H9 (cell line): ENCODE measurements at regions not wholly inside any gene's neighbourhood (a gene's known extent, or its start where the extent isn't known, plus 50 kb on each side); places are given as distances from the start of the nearest gene placed in this dataset.

Experiments used
- DNase-seq: peaks from one replicate; pipeline ENCODE4 v3.0.0-alpha.2; 2017
- H2AFZ ChIP-seq: one replicate; pipeline ENCODE4 v1.6.1; 2013; ENCODE audit warnings: mild to moderate bottlenecking, low read length, control low read depth, moderate library complexity
- H2AK5ac ChIP-seq: 2 replicates; pipeline ENCODE4 v1.6.1; 2013; ENCODE audit warnings: low read length, control low read depth, mixed read lengths; ENCODE audit not compliant: insufficient read length
- H2BK120ac ChIP-seq: one replicate; pipeline ENCODE4 v1.6.1; 2013; ENCODE audit warnings: low read depth, mild to moderate bottlenecking, low read length, control low read depth, inconsistent platforms; ENCODE audit not compliant: poor library complexity, severe bottlenecking
- H2BK12ac ChIP-seq: 2 replicates; pipeline ENCODE4 v1.6.1; 2013; ENCODE audit warnings: low read length, control low read depth, mixed read lengths, low read depth; ENCODE audit not compliant: insufficient read length
- H2BK15ac ChIP-seq: 2 replicates; pipeline ENCODE4 v1.6.1; 2013; ENCODE audit warnings: low read depth, low read length, control low read depth
- H2BK20ac ChIP-seq: one replicate; pipeline ENCODE4 v1.6.1; 2013; ENCODE audit warnings: low read depth, mild to moderate bottlenecking, low read length, control low read depth, inconsistent platforms; ENCODE audit not compliant: poor library complexity, severe bottlenecking
- H2BK5ac ChIP-seq: 2 replicates; pipeline ENCODE4 v1.6.1; 2013; ENCODE audit warnings: low read length, control low read depth, mixed read lengths; ENCODE audit not compliant: insufficient read length
- H3K14ac ChIP-seq: 2 replicates; pipeline ENCODE4 v1.6.1; 2013; ENCODE audit warnings: low read length, control low read depth; ENCODE audit not compliant: insufficient read depth
- H3K18ac ChIP-seq: 2 replicates; pipeline ENCODE4 v1.6.1; 2013; ENCODE audit warnings: low read depth, mild to moderate bottlenecking, mixed read lengths, low read length, control low read depth; ENCODE audit not compliant: insufficient read length
- H3K23ac ChIP-seq: 2 replicates; pipeline ENCODE4 v1.6.1; 2013; ENCODE audit warnings: low read length, control low read depth, mixed read lengths, low read depth; ENCODE audit not compliant: insufficient read length
- H3K23me2 ChIP-seq: 2 replicates; pipeline ENCODE4 v1.6.1; 2013; ENCODE audit warnings: low read depth, mild to moderate bottlenecking, mixed read lengths, low read length, control low read depth; ENCODE audit not compliant: insufficient read length, poor library complexity, severe bottlenecking
- H3K27ac ChIP-seq: 2 replicates; pipeline ENCODE4 v1.5.1; 2013; ENCODE audit warnings: low read length, control low read depth, mixed read lengths, low read depth; ENCODE audit not compliant: insufficient read length
- H3K27me3 ChIP-seq: 2 replicates; pipeline ENCODE4 v1.6.1; 2013; ENCODE audit warnings: low read length, control low read depth, inconsistent platforms; ENCODE audit not compliant: insufficient read depth
- H3K4ac ChIP-seq: 2 replicates; pipeline ENCODE4 v1.6.1; 2013; ENCODE audit warnings: low read depth, mild to moderate bottlenecking, control low read depth, inconsistent platforms, low read length, moderate library complexity
- H3K4me1 ChIP-seq: 2 replicates; pipeline ENCODE4 v1.6.1; 2013; ENCODE audit warnings: low read length, control low read depth, inconsistent platforms; ENCODE audit not compliant: insufficient read depth
- H3K4me2 ChIP-seq: 2 replicates; pipeline ENCODE4 v1.6.1; 2013; ENCODE audit warnings: low read length, control low read depth, mixed read lengths; ENCODE audit not compliant: insufficient read length, insufficient read depth
- H3K56ac ChIP-seq: 2 replicates; pipeline ENCODE4 v1.6.1; 2013; ENCODE audit warnings: low read depth, mild to moderate bottlenecking, mixed read lengths, low read length, control low read depth; ENCODE audit not compliant: insufficient read length
- H3K79me1 ChIP-seq: 2 replicates; pipeline ENCODE4 v1.6.1; 2013; ENCODE audit warnings: low read depth, mild to moderate bottlenecking, moderate library complexity, low read length, control low read depth, inconsistent platforms; ENCODE audit not compliant: insufficient read depth, poor library complexity, severe bottlenecking
- H3K79me2 ChIP-seq: 2 replicates; pipeline ENCODE4 v1.6.1; 2013; ENCODE audit warnings: low read length, control low read depth, inconsistent platforms; ENCODE audit not compliant: insufficient read depth
- H3K9ac ChIP-seq: 2 replicates; pipeline ENCODE4 v1.6.1; 2013; ENCODE audit warnings: low read length, control low read depth, mixed read lengths; ENCODE audit not compliant: insufficient read length; ENCODE audit errors: extremely low read depth
- H3K9me3 ChIP-seq: one replicate; pipeline ENCODE4 v1.6.1; 2013; ENCODE audit warnings: low read depth, low read length, inconsistent platforms; ENCODE audit not compliant: control insufficient read depth
- H3T11ph ChIP-seq: one replicate; pipeline ENCODE4 v1.6.1; 2013; ENCODE audit warnings: mild to moderate bottlenecking, low read length, control low read depth, inconsistent platforms
- H4K20me1 ChIP-seq: one replicate; pipeline ENCODE4 v1.6.1; 2013; ENCODE audit not compliant: control insufficient read depth, insufficient read length, insufficient read depth
- H4K5ac ChIP-seq: 2 replicates; pipeline ENCODE4 v1.6.1; 2013; ENCODE audit warnings: low read depth, mild to moderate bottlenecking, mixed read lengths, low read length, control low read depth; ENCODE audit not compliant: insufficient read length
- H4K8ac ChIP-seq: replicated peaks from 2 replicates; pipeline ENCODE4 v1.6.1; 2013; ENCODE audit warnings: low read length, control low read depth, mixed read lengths, low read depth; ENCODE audit not compliant: insufficient read length
- H4K91ac ChIP-seq: 2 replicates; pipeline ENCODE4 v1.6.1; 2013; ENCODE audit warnings: low read depth, mild to moderate bottlenecking, moderate library complexity, mixed read lengths, low read length, control low read depth; ENCODE audit not compliant: insufficient read length
- H3K27ac Mint-ChIP-seq, 3 experiments: 2 replicates in 2 of 3; 3 replicates in 1 of 3; pipeline ENCODE4 v1.8.0; 2020 to 2021; ENCODE audit warnings: mixed read lengths in 3 of 3, mild to moderate bottlenecking in 1 of 3, moderate library complexity in 1 of 3
- H3K27me3 Mint-ChIP-seq: 2 replicates; pipeline ENCODE4 v1.8.0; 2021; ENCODE audit warnings: low read depth, mild to moderate bottlenecking, moderate library complexity, mixed read lengths
- H3K36me3 Mint-ChIP-seq, 3 experiments: 2 replicates in 2 of 3; 3 replicates in 1 of 3; pipeline ENCODE4 v1.8.0; 2020 to 2021; ENCODE audit warnings: low read depth in 3 of 3, mixed read lengths in 3 of 3; ENCODE audit not compliant: insufficient read depth in 1 of 3
- H3K4me1 Mint-ChIP-seq, 2 experiments: 2 replicates each; pipeline ENCODE4 v1.8.0; 2020; ENCODE audit warnings: mixed read lengths in 2 of 2
- H3K4me3 Mint-ChIP-seq, 2 experiments: 2 replicates in 1 of 2; 3 replicates in 1 of 2; pipeline ENCODE4 v1.8.0; 2020 to 2021; ENCODE audit warnings: mild to moderate bottlenecking in 2 of 2, mixed read lengths in 2 of 2, moderate library complexity in 1 of 2
- H3K9me3 Mint-ChIP-seq, 2 experiments: 2 replicates in 1 of 2; 3 replicates in 1 of 2; pipeline ENCODE4 v1.8.0; 2020; ENCODE audit warnings: mild to moderate bottlenecking in 2 of 2, mixed read lengths in 2 of 2, moderate library complexity in 1 of 2
- CTCF ChIP-seq: fragments of 200-600 bp; sonication (generic); conservative IDR thresholded peaks from 3 replicates; pipeline ENCODE4 v1.8.0; 2021; ENCODE audit warnings: antibody characterized with exemption, mild to moderate bottlenecking
- WGBS: extraction: QIAGEN DNeasy Blood & Tissue Kit; methylation state at CpG from one replicate; pipeline ENCODE4 v1.1.7; 2013; ENCODE audit warnings: missing lambda C conversion rate, low lambda C conversion rate, mixed read lengths; ENCODE audit not compliant: insufficient read length; ENCODE audit errors: extremely low coverage; 5-methylcytosine and 5-hydroxymethylcytosine counted together

GRCh38 chr20:26279238-26279637, 582.6 kb upstream of the ZNF337 start:
- H3K56ac ChIP-seq, result no peak overlapping the region
- no peak for DNase-seq
- no peaks in the 10 kb centered on the region for H3K4me1 Mint-ChIP-seq
- no peak overlapping the region for H2BK20ac ChIP-seq
- H3K27ac Mint-ChIP-seq, result no peak overlapping the region; a peak in 1 of 7 replicates
- H3K4me1 ChIP-seq, result no peaks in the 10 kb centered on the region
- no peak overlapping the region for H3K23ac ChIP-seq
- peaks cover 0 to 41% of the 10 kb centered on the region in 2 experiments; a peak in 3 of 5 replicates for H3K9me3 Mint-ChIP-seq
- H3K23me2 ChIP-seq, result no peaks in the 10 kb centered on the region
- peaks cover 0 to 4% (median 0%) of the 10 kb centered on the region in 3 experiments; a peak in 1 of 7 replicates for H3K36me3 Mint-ChIP-seq
- no peak overlapping the region for H2BK120ac ChIP-seq
- no peaks in the 10 kb centered on the region for H4K20me1 ChIP-seq
- no peak overlapping the region for H3K4ac ChIP-seq
- no peaks in the 10 kb centered on the region; the same call in 1 of the 2 replicates for H3K27me3 Mint-ChIP-seq
- no peak for TF ChIP-seq CTCF
- no peak overlapping the region for H3K18ac ChIP-seq
- H3K27ac ChIP-seq, result no peak overlapping the region
- WGBS, result no CpG with 5 or more reads among the region's 5 CpGs
- H2BK5ac ChIP-seq, result no peak overlapping the region
- no peak overlapping the region for H2AFZ ChIP-seq
- no peak overlapping the region for H3K9ac ChIP-seq
- H2AK5ac ChIP-seq, result no peak overlapping the region
- no peak overlapping the region for H3K4me3 Mint-ChIP-seq
- H2BK15ac ChIP-seq, result no peak overlapping the region
- H2BK12ac ChIP-seq, result no peak overlapping the region
- H3K79me2 ChIP-seq, result no peaks in the 10 kb centered on the region
- H4K8ac ChIP-seq, result no peak overlapping the region
- H3K27me3 ChIP-seq, result no peaks in the 10 kb centered on the region
- H3K79me1 ChIP-seq, result no peaks in the 10 kb centered on the region
- no peak overlapping the region for H3K4me2 ChIP-seq
- no peaks in the 10 kb centered on the region for H3K9me3 ChIP-seq
- H3K14ac ChIP-seq, result no peak overlapping the region
- no peak overlapping the region for H3T11ph ChIP-seq
- H4K5ac ChIP-seq, result no peak overlapping the region
- H4K91ac ChIP-seq, result no peak overlapping the region
